GM19324 (cell line): ENCODE measurements at regions not wholly inside any gene's neighbourhood (a gene's known extent, or its start where the extent isn't known, plus 50 kb on each side); places are given as distances from the start of the nearest gene placed in this dataset.
"Not testable (repeated sequence)": the region's sequence is repeated elsewhere in the genome, so short reads cannot be mapped to it uniquely, and the experiment has no call there.

Experiments
- ATAC-seq: cut with Tn5 transposase; IDR thresholded peaks from one replicate; pipeline ENCODE4 v1.9.1; 2021; ENCODE audit warnings: mild to moderate bottlenecking, moderate library complexity; ENCODE audit not compliant: unreplicated experiment, low FRiP score

DNA sequence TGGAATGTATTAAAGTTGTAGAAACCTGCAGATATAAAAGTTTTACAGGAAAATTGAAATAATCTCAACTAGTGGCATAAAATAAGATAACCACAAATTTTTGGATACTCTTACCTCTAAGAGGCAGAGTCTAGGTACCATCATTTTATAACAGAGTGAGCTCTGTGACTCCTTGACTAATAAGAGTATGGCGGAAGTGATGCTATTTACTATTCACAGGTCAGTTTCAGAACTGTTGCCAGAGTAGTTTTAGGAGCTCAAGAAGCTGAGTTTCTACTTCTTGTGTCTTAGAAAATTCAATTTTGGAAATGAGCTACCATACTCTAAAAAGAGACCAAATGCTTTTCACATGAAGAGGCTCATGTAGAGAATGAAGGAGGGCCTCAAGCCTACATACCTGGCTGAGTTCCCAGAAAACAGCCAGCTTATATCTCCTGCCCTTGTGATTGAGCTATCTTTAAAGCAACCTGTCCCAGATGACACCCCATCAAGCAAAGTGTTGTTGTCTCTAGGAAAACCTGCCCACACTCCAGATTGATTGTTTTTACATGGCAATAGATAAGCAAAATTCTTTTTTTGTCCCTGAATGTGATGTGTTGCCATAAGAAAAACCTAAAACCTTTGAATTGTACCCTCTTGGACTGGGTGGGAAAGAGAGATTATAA lies 712.8 kb upstream of the CNTN5 start:
- no peak for ATAC-seq

DNA sequence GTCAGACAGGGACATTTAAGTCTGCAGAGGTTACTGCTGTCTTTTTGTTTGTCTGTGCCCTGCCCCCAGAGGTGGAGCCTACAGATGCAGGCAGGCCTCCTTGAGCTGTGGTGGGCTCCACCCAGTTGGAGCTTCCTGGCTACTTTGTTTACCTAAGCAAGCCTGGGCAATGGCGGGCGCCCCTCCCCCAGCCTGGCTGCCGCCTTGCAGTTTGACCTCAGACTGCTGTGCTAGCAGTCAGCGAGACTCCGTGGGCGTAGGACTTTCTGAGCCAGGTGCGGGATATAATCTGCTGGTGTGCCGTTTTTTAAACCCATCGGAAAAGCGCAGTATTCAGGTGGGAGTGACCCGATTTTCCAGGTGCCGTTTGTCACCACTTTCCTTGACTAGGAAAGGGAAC lies 690.4 kb upstream of the CNTN5 start:
- ATAC-seq: not testable (repeated sequence)

DNA sequence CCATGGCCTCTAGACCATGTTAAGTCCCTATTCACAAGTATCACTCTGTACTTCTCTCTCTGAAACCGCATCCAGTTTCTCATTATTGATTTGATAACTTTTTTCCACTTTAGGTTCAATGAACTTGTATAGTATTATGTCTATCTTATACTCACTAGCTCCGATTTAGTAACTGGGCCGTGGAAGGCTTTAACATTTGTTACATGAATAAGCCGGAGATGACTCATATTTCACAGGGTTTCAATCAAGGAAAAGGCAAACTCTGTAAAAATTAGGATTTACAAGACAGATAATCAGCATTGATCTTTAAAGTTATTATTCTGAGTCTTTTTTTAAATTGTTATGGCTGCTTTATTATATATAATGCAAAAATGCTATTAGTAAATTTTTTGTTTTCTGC lies 662.2 kb upstream of the CNTN5 start:
- no peak for ATAC-seq

DNA sequence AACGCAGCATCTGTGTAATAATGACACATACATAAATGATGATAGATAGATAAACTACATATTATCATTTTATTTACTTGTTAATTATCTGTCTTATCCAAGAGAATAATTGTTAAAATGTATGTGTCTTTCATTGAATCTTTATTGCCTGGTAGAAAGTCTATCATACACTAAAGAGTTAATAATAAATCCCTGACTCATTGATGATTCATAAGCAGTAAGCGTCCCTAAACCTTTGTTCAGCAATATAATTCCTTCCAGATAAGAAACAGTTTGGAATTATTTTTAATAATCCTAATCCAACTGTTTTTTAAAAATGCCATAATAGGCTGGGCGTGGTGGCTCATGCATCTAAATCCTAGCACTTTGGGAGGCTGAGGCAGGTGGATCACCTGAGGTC lies 655.6 kb upstream of the CNTN5 start:
- ATAC-seq: no peak

DNA sequence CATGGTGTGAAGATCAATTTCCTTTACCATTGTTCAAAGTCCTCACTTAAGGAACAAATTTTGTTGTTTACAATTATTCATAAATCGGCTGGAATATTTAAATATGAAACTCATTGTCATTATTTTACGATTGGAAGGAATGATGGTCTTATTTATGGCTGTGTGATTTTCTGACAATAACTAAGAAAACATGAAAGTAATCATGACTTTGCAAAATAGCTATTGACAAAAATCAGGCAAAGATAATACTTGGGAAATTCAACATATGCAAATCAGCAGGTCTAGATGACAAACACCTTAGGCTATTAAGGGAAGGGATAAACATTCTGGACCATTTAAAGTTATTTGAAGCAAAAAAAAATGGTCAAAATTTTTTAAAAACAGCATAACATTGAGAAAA lies 654.8 kb upstream of the CNTN5 start:
- no peak for ATAC-seq

DNA sequence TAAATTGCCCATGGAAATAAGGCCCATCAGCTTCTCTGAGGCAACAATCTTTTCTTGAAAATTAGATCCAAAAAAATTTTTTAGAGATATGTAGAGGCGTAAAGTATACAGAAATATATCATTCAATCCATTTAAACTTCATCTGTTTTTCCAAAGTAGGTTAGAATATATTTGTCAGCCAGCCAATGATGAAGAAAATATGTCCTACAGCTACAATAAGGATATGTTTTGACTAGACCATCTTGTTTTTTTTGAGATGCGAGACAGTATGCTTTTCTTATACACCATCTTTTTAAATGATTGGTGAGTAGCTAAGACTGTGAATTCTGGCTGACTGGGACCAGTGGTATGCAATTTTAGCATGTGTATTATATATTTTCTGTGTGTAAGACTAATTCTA lies 630.4 kb upstream of the CNTN5 start:
- no peak for ATAC-seq

DNA sequence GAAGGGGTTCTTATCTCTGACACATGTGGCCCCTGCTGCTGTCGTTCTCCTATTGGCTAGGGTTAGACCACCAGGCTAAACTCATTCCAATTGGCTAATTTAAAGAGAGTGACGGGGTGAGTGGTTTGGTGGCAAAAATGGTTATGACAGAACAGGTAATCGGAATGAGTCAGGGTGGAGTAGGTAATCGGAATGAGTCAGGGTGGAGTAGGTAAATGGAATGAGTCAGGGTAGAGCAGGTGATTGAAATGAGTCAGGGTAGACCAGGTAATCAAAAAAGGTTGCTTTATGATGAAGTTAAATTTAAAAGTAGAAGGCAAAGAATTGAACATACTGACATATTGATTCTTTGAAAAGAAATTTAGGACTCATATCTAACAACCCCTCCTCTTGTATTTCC lies 626.2 kb upstream of the CNTN5 start:
- not testable (repeated sequence) for ATAC-seq

DNA sequence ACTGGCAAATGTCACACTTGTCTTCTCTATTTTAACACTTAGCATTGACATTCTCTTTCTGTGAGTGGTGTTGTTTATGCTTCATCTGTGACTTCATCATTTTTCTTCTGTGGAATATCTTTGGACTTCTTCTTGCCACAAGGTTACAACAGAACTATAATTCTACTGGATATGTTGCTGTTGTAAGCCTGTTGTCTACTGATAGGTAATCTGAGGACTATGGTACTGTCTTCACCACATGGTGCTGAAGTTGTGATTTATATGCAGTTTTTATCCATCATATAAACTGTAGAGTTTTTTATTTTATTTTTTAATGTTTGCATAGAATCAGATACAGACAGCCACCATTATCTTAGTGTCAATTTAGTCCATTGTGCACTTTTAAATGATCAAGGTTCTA lies 622.2 kb upstream of the CNTN5 start:
- no peak for ATAC-seq

DNA sequence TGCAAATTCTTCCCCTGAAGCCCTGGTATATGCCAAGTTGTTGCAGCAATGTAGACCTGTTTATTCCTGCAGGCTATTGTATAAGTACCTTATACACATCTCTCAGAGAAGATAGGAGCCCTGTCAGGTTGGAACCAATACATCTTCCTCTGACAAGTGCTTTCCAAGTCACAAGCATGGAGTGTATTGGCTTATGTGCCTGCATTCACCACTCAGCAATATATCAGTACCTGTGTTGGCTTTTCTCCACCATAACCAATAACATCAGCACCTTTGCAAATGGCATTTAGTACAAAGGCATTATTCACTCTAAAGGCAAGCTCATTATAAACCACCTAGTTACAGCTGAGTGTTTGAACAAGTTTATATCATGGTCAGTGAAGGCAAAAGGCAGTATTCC lies 611.7 kb upstream of the CNTN5 start:
- no peak for ATAC-seq

DNA sequence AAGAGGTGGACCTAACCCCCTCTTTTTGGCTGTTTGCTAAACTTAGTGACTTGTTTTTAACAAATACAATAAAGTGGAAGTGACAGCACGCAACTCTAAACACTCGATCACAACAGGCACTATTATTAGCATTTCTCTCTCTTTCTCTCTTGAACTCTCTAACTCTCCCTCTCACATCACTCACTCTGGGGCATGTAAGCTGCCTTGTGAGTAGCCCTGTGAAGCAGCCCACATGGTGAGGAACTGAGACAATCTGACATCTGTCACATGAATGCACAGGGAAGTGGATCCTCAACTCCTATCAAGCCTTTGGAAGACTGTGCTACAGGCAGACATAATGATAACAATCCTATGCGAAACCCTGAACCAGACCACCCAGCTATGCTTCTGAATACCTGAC lies 609.0 kb upstream of the CNTN5 start:
- no peak for ATAC-seq

DNA sequence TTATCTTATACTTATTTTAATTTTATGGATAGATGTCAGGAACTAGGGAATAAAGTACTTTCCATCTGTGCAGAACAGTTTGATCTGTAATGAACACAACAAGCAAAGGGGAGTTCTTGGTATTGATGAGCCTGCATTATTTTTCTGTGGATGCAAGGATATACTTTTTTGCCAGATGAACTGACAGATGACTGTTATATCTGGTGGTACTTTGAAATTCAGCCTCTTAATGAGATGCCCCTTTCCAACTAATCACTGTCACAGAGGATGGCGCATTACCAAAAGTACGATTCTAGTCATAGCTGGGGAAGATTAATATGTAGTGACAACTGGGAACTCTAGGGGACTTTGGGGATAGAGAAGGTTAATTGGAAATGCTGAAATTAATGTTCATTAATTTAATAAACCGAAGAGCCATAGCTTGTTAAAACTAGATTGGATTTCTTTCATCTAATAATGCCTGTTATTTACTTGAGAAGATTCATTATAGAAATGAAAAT lies 603.4 kb upstream of the CNTN5 start:
- ATAC-seq: no peak

DNA sequence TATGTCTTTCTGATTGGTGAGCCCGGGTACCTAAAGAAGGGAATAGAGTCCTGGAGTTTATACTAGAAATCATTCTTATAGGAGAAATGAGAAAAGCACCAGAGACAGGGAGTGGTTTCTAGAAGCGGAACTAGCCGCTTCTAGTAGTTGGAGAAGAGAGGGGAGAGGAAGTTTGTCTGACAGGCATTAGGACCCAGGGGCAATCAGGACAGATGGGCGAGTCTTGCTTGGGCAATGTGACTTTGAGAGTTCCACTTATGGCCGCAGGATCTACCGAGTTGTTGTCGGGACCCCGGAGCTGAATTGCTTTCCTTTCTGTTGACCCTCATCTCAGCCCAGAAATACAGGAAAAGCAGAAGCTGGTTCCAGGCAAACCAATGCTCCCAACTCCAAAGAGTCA lies 596.8 kb upstream of the CNTN5 start:
- no peak for ATAC-seq

DNA sequence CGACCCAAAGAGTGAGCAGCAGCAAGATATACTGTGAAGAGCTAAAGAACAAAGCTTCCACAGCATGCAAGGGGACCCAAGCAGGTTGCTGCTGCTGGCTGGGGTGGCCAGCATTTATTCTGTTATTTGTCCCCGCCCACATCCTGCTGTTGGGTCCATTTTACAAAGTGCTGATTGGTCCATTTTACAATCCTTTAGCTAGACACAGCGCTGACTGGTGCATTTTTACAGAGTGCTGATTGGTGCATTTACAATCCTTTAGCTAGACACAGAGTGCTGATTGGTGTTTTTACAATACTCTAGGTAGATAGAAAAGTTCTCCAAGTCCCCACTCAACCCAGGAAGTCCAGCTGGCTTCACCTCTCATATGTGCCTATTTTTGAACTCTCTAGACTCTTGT lies 596.0 kb upstream of the CNTN5 start:
- ATAC-seq: not testable (repeated sequence)

DNA sequence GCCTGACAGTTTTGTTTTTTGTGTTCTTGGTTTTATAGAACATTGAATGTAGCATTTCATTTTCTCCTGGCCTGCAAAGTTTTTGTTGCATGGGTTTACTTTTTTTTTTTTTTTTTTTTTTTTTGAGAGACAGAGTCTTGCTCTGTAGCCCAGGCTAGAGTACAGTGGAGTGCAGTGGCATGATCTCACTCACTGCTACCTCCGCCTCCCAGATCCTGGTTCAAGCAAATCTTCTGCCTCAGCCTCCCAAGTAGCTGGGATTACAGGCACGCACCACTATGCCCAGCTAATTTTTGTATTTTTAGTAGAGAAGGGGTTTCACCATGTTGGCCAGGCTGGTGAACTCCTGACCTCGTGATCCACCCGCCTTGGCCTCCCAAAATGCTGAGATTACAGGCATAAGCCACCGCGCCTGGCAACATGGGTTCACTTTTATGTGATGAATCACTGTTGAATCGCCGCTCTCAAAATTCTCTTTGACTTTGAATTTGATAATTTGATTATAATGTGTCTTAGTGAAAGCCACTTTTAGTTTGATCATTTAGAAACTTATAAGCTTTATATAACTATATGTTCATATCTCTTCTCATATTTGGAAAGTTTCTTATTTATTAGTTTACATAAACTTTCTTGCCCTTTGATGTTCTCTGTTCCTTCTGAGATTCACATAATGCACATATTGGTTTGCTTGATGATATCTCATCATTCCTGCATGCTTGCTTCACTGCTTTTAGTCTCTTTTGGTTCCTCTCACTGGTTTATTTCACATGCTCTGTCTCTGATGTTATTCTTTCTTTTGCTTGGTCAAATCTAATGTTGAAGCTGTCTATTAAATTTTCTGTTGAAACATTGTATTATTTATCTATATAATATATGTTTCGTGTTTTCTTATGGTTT lies 589.0 kb upstream of the CNTN5 start:
- ATAC-seq: no peak

DNA sequence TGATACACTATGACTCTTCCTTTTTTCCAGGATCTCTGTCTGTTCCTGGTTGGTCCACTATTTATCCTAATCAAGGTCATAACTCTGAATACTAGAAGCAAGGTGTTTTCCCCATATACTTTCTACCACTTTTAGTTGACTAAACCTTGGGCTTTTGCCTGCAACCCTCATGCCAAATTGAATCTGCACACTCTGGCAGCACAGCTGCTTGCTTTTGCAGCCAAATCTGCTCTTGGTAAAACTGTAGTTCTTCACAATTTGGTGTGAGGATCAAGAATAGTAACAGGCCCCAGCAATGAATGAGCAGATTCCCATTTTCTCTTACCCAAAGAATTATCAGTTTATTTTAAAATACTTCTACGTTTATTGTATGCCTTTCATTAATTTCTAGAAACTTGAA lies 586.5 kb upstream of the CNTN5 start:
- ATAC-seq: no peak

DNA sequence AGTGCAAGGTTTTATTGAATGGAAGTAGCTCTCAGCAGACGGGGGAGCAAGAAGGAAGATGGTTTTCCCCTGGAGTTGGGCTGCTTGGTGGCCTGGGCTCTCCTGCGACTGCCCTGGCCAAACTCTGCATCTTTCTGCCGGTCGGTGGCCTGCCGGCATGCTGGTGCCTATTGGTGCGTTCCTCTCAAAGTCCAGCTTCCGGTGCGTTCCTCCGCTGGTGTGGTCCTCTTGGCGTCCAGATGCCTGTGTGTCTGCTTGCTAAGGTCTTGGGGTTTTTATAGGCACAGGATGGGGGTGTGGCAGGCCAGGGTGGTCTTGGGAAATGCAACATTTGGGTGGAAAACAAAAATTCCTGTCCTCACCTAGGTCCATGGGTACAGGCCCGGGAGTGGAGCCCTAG lies 567.4 kb upstream of the CNTN5 start:
- ATAC-seq: no peak

DNA sequence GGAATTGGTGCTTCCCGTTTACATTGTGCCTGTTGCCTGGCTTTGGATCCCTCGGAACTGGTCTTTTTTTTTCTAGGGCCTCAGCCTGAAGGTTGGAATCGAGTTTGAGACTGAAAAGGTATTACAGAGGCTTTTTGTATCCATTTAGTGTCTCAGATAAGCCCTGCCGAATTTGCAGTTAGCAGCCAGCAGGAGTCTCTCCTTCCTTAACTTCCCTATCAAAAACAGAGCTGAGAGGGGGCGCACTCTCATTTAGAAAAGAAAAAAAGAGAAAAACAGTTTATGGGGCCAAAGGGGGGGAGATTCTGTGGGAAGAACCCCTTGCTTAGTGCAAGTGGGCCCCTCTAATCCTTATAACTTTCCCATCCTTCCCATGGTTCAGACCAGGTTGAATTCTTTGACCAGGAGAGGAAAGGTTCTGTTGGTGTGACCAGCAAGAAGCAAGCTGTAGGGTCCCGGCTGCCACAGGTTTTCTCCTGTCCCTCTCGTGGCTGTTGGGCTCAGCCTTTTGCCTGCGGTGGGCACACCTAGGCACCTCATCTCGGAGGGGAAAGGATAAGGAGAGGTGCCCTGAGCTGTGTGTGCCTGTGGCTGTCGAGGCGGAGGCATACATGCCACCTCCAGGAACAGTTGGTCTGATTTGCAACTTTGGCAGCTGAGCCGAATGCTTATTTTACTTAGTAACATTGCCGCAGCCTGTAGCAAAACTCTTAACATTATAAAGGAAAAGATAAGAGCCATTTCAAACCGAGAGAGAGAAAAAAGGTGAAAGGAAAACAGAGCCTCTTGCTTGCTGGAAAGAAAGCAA lies 565.0 kb upstream of the CNTN5 start:
- ATAC-seq: no peak

DNA sequence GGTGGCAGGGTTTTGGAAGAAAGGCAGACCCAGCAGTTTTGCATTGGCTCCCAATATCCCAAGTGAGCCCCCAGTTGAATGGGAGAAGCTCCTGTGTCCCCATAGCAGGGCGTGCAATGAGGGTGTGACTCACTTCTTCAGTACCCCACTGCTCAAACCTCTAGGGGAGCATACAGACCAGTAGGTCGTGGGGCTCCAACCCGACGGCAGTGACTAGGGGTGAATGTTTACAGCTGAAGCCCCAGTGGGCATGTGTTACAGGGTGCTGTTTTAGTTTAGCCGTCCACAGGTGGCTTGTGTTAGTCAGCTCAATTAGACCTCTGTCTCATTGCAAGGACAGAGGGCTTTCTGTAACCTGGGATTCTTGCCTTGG lies 564.5 kb upstream of the CNTN5 start:
- no peak for ATAC-seq

DNA sequence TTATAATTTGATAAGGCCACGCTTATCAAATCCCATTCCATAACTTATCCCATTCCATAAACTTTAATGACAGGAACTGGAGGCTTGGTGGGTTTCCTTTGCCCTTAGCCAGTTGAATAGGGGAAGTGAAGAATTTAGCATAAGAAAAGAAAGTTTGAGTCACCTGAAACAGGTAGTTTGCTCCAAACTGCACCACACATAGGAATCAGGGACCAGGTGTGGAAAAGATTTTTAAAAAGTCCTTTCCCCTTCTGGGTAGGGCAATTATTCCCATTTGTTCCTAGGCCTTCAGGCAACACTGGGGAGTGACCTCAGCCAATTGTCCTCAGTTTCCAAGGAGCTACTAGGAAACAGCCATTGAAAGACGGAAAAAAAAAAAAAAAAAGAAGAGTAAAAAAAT lies 525.7 kb upstream of the CNTN5 start:
- ATAC-seq: no peak

DNA sequence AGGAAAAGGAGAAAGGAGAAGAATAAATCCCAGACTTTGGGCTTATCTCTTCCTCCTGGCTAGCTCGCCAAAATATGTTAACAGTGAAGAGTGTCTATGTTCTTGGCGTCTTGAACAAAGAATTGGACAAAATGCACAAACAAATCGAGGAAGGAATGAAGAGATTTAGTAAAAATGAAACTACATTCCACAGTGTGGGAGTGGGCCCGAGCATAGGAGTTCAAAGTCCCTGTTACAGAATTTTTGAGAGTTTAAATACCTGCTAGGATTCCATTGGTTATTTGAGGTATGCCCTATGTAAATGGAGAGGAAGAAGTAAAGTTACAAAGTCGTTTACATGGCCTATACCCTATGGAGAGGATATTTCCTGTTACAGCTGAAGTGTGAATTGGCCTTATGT lies 525.1 kb upstream of the CNTN5 start:
- no peak for ATAC-seq

DNA sequence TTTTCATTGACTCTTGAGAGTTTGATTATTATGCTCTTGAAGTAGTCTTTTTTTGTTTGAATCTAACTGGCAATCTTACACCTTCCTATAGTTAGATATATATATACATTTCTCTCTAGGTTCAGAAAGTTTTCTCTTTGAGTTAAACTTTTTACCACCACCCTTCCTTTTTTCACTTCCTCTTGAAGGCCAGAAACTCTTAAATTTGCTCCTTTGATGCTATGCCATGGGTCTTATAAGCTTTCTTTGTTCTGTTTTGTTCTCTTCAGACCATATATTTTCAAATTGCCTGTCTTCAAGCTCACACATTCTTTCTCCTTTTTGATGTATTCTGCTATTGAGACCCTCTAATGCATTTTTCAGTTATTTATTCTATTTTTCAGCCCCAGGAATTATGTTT lies 513.5 kb upstream of the CNTN5 start:
- no peak for ATAC-seq
